ENCODE measurements at regions not wholly inside any gene's neighbourhood (a gene's known extent, or its start where the extent isn't known, plus 50 kb on each side); places are given as distances from the start of the nearest gene placed in this dataset.
"Not testable (repeated sequence)": the region's sequence is repeated elsewhere in the genome, so short reads cannot be mapped to it uniquely, and the experiment has no call there.

DNA sequence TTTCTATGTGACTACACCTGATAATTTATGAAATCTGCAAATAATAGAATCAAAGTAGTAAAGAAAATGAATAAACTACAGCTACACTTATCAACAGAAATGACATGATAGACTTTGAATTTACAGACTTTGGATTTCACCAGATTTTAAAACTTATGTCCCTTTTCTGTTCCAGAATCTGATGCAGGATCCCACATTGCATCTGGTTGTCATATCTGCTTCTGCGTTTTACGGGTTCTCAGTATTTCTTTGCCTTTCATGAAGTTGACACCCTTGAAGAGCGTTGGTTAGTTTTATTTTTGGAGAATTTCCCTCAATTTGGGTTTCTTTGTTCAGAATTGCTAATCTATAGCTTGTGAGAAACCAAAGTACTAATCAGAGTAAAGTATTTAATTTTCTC lies 174.9 kb upstream of the ADCY2 start:
- DNase-seq (ENCODE audit: low read depth), result no peak

- DNase-seq (ENCODE audit: low read depth), result no peak
These were observed 170.1 kb upstream of the ADCY2 start for GRCh38 chr5:7225826-7226225.

DNA sequence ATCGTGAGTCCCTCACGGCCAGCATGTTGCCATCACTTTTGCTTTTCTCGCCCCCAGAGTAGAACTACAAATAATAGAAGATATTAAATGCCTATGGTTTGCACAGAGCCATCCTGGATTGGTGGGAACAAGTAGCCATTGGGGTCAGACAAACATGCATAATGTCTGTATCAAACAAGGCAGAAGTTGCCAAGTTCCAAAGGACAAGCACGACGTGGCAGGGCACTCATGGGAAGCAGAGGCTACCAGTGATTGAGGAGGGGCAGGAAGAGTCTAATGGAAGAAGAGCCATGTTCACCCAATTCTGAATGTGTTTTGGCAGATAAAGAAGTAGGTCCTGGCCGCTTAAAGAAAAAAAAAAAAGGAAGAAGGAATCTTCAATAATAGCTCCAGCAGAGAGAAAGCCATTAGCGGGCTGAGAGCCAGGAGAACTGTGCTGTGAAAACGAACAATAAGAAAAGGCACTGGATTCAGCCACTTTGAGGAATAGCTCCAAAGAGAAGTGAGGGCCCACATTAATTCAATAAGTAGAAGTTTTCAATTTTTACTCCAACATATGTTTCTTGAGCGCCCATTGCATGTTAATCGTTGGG lies 153.7 kb upstream of the ADCY2 start:
- no peak for DNase-seq (ENCODE audit: low read depth)

GRCh38 chr5:7244208-7244607 lies 151.7 kb upstream of the ADCY2 start:
- DNase-seq (ENCODE audit: low read depth), result no peak

- DNase-seq (ENCODE audit: low read depth), result no peak
These were observed 150.8 kb upstream of the ADCY2 start for GRCh38 chr5:7245121-7245651.

DNA sequence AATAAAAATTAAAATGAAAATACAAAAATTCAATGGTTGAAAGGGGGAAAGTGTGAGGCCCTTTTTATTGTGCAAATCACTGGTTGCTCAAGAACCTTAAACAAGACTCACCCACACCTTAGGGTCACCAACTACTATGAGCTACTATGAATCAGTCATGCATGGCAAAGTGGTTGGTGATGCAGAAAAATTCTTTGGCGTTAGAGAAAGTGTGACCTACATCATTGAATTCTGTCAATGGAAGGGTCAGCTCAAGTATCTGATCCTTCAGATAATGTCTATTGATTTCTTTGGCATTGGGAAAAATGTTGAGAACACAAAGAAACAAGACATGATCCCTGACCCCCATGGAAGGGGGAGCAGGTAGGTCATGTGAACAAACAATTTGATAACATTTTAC lies 149.7 kb upstream of the ADCY2 start:
- no peak for DNase-seq (ENCODE audit: low read depth)

DNA sequence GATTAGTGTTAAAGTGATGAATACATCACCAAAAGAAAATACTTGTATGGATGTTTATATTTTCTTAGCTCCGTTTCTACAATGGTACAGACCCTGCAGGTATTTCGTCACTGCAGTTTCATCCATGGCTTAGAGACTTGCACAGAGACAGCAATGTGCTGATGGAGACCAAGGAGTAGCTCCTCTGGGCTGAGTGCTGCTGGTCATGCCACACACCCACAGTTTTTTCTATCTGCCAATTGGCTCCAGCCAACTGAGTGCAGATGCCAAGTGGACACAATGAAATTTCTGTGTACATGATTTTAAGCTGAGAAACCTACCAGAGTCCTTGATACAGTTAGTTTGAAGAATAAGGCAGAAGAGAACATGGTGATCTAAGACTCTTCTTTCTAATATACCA lies 145.9 kb upstream of the ADCY2 start:
- no peak for DNase-seq (ENCODE audit: low read depth)

DNA sequence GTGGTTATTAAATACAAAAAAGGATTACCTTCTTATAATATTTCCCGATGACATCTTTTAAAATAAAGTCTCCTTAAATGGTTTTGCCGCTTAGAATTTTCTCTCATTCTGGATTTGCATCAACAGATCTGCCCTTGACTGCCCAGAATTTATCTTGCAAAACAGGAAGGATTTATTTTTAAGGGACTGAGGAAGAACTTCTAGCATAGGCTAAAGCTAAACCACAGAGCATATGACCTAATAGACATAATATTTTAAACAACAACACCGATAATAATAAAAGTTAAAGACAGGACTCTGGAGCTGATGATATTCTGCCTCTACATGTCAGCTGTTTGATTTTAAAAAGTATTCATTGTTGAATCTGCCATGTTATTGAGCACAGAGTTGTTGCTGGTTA lies 145.3 kb upstream of the ADCY2 start:
- no peak for DNase-seq (ENCODE audit: low read depth)

GRCh38 chr5:7251132-7251531 lies 144.8 kb upstream of the ADCY2 start:
- DNase-seq (ENCODE audit: low read depth), result no peak

GRCh38 chr5:7261049-7261448 lies 134.9 kb upstream of the ADCY2 start:
- no peak for DNase-seq (ENCODE audit: low read depth)

DNA sequence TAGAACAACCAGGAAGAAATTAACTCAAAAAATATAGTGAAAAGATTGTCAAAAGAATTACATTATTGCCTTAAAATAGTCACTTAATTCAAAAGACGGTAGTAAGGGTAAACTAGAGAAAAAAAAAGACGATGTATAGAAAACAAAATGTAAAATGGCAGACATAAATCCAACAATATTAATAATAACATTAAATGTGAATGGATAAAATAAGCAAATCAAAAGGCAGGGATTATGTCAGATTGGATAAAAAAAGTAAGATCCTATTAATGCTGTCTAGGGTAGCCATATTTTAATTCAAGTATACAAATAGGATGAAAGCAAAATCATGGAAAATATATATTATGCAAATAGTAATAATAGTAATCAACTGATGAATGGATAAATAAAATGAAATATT lies 134.0 kb upstream of the ADCY2 start:
- no peak for DNase-seq (ENCODE audit: low read depth)

GRCh38 chr5:7263398-7264015 lies 132.4 kb upstream of the ADCY2 start:
- not testable (repeated sequence) for DNase-seq (ENCODE audit: low read depth)

- DNase-seq (ENCODE audit: low read depth), result not testable (repeated sequence)
These were observed 130.2 kb upstream of the ADCY2 start for GRCh38 chr5:7265776-7266175.

GRCh38 chr5:7268722-7269121 lies 127.2 kb upstream of the ADCY2 start:
- DNase-seq (ENCODE audit: low read depth), result not testable (repeated sequence)

DNA sequence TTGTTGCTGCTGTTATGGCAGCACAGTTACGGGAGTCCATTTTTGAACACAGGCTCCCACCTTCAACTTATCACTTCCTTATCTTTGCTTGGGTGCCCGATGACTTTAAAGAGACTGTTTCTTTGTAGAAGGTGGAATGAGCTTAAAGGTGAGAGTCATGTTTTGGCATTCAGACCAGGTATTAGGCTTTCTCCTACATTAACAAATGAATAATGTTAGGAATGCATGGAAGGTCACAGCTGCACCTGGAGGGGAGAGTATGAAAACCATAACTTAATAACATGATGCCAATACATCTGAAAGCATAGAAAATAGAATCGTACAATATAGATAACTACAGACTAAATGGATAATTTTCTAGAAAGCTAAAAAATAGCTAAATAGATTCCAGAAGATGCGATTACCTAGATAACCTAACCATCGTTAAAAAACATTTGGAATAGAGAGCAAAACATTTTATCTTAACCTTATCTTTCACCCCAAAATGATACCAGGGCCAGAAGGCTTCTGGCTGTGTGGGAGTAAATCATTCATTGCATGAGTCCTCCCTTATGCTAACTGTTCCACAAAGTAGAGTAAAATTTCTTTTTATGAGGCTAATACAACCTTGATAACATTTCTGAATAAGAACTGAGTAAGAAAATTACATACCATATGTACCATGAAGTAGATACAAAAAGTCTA lies 126.2 kb upstream of the ADCY2 start:
- DNase-seq (ENCODE audit: low read depth), result no peak

GRCh38 chr5:7271435-7272084 lies 124.4 kb upstream of the ADCY2 start:
- no peak for DNase-seq (ENCODE audit: low read depth)

- no peak for DNase-seq (ENCODE audit: low read depth)
These were observed 123.5 kb upstream of the ADCY2 start for GRCh38 chr5:7272408-7272965.

GRCh38 chr5:7274203-7274602 lies 121.7 kb upstream of the ADCY2 start:
- DNase-seq (ENCODE audit: low read depth), result no peak

GRCh38 chr5:7289634-7290033 lies 106.3 kb upstream of the ADCY2 start:
- not testable (repeated sequence) for DNase-seq (ENCODE audit: low read depth)

- not testable (repeated sequence) for DNase-seq (ENCODE audit: low read depth)
These were observed 98.1 kb upstream of the ADCY2 start for GRCh38 chr5:7297821-7298220.

DNA sequence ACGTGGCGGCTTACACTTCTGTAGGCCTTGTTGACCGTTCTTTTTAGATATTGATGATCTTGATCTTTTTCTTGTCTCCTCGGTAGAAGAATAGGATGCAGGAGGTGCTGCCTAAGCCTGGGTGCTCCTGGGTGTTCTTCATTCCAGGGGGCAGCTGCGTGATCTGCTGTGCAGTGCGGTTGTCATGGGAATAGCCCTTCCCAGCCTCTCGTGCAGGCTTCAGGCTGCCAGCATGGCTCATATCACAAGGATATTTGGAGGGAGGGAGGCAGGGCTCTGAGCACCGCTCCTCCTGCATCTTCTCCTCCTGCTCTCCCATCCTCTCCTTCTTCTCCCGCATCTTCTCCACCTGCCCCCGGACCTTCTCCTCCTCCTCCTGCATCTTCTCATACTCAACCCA lies 96.2 kb upstream of the ADCY2 start:
- not testable (repeated sequence) for DNase-seq (ENCODE audit: low read depth)

GRCh38 chr5:7305000-7305674 lies 90.8 kb upstream of the ADCY2 start:
- not testable (repeated sequence) for DNase-seq (ENCODE audit: low read depth)

Measured in activated T-cell treated with anti-CD3 and anti-CD28 coated beads for 48 hours (primary cell).